Activated naive CD8-positive, alpha-beta T cell treated with anti-CD3 and anti-CD28 coated beads, Interleukin-2, amount 50 U/mL, for 24 hours (primary cell): ENCODE measurements at regions not wholly inside any gene's neighbourhood (a gene's known extent, or its start where the extent isn't known, plus 50 kb on each side); places are given as distances from the start of the nearest gene placed in this dataset.
A peak's percentile ranks its signal among the peaks of the same experiment; 100 is the strongest.
"Not testable (repeated sequence)": the region's sequence is repeated elsewhere in the genome, so short reads cannot be mapped to it uniquely, and the experiment has no call there.

Experiments used
- ATAC-seq: fragments of 150-1000 bp; cut with Tn5 transposase; one replicate; pipeline ENCODE4 v1.10.0; 2021
- DNase-seq: peaks from one replicate; pipeline ENCODE4 v3.0.0; 2021
- H3K27ac Mint-ChIP-seq: one replicate; pipeline ENCODE4 v1.8.0; 2021; ENCODE audit warnings: mild to moderate bottlenecking, mixed read lengths
- H3K27me3 Mint-ChIP-seq: one replicate; pipeline ENCODE4 v1.8.0; 2021; ENCODE audit warnings: mixed read lengths
- H3K36me3 Mint-ChIP-seq: one replicate; pipeline ENCODE4 v1.8.0; 2021; ENCODE audit warnings: low read depth, mixed read lengths
- H3K4me1 Mint-ChIP-seq: one replicate; pipeline ENCODE4 v1.8.0; 2021; ENCODE audit warnings: mixed read lengths
- H3K4me3 Mint-ChIP-seq: one replicate; pipeline ENCODE4 v1.8.0; 2021; ENCODE audit warnings: mild to moderate bottlenecking, moderate library complexity, mixed read lengths
- H3K9me3 Mint-ChIP-seq: one replicate; pipeline ENCODE4 v1.8.0; 2021; ENCODE audit warnings: mixed read lengths

DNA sequence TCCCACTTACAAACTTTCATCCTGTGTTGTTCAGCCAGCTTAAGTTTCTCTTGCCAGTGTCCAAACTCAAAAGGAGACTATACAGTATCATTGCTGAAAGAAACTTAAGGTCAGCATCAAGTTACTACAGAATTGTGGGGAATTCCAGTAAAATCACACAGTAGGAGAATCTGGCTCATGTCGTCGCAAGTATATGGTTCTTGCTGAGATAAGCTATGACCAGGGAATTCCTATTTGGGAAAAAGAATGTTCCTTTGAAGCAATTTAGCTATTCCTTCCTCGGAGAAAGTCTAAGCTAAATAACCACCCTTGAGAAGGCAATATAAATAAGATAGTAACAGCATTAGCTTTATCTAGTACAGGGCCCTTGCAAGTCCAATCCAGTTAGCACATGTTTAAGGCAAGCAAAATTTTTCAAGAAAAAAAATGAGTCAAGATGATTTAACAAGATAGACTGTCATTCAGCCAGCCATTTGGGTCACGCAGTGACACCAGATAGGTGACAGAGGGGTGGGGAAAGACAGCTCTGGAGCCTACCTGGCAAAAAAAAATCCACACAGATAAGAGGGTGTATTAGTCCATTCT lies 78.2 kb upstream of the THBS1 start:
- H3K27me3 Mint-ChIP-seq: peaks cover 2% of the 10 kb centered on the region
- no peaks in the 10 kb centered on the region for H3K36me3 Mint-ChIP-seq
- no peak for ATAC-seq
- H3K4me1 Mint-ChIP-seq: peaks cover 5% of the 10 kb centered on the region
- no peak for DNase-seq
- no peak overlapping the region for H3K4me3 Mint-ChIP-seq
- no peak overlapping the region for H3K27ac Mint-ChIP-seq
- H3K9me3 Mint-ChIP-seq: no peaks in the 10 kb centered on the region

DNA sequence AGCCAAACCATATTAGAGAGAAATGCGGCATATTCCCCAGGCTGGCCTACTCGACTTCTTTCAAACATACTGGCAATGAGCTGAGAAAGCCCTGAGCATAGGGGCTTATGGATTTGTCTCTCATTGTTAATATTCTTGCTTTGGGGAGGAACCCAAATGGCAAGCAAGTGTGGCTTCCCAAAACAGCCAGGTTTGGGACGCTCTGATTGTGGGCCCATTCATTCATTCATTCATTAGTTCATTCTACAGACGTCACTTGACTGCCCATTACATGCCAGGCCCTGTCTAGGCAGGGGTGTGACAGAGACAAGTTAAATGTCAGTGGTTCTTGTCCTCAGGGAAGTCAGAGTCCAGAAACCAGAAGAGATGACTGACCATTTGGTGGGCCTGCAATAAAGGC lies 77.4 kb upstream of the THBS1 start:
- Mint-ChIP-seq H3K27me3 (peaks cover 2% of the 10 kb centered on the region), H3K9me3 (no peaks in the 10 kb centered on the region), H3K4me3 (no peak overlapping the region), H3K27ac (no peak overlapping the region), H3K36me3 (no peaks in the 10 kb centered on the region), H3K4me1 (peaks cover 5% of the 10 kb centered on the region)
- no peak for ATAC-seq
- DNase-seq: no peak

DNA sequence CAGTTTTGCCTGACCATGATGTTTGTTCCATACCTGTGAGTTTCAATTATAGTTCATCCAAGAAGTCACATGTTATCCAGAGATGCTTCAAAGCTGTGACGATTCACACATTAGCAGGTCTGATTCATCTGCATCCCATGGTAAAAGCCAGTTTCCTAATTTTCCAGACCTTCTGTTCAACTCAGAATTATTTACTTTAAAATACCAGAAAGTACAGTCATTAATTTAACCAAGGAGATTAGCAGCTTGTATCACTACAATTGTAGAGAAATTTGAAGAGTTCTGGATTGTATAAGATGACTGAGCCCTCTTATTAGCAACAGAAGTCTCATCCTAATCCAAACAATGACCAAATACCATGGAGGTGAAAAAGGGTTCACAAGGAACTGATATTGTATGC lies 76.1 kb upstream of the THBS1 start:
- Mint-ChIP-seq H3K36me3 (no peaks in the 10 kb centered on the region), H3K4me3 (no peak overlapping the region), H3K9me3 (no peaks in the 10 kb centered on the region), H3K27me3 (peaks cover 2% of the 10 kb centered on the region), H3K27ac (no peak overlapping the region), H3K4me1 (peaks cover 5% of the 10 kb centered on the region)
- no peak for ATAC-seq
- DNase-seq: no peak

DNA sequence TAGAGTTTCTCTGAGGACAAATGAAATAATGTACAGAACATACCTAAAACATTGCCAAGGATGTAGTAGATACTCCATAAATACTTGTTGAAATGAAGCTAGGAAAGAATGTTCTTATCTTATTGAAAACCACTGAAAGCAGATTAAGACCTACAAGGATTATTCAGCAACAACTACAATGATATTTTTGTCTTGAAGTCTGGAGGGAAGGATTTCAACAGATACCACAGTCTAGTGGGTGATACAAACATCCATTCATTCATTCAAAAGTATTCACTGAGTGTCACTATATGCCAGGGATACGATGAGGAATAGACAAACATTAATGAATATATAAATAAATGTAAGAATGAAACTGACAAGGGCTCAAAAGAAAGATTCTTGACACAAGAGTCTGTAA lies 74.7 kb upstream of the THBS1 start:
- DNase-seq (no peak), ATAC-seq (no peak)
- H3K4me3 Mint-ChIP-seq: no peak overlapping the region

DNA sequence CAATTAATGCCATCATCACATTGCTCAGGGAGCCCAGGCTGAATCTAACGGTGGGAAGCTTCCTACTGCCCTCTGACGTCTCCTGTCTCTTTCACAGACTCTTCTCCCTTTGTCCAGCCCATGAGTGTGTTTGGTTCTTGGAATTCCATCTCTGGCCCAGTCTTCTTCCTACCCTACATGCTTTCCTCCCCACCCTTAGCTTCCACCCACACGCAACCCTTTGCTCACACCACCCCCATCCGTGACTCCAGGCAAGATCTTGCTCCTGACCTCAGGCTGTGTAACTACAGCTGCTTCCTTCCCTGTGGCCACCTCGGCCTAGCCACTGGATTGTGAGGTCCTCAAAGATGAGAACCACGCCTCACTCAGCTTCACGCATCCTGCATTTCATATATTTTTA lies 72.3 kb upstream of the THBS1 start:
- Mint-ChIP-seq H3K9me3 (no peaks in the 10 kb centered on the region), H3K4me1 (no peaks in the 10 kb centered on the region), H3K27ac (no peak overlapping the region), H3K27me3 (peaks cover 13% of the 10 kb centered on the region), H3K36me3 (no peaks in the 10 kb centered on the region), H3K4me3 (no peak overlapping the region)
- ATAC-seq: no peak
- DNase-seq: no peak

More for the DNA sequence above, 74.7 kb upstream of the THBS1 start:
- no peaks in the 10 kb centered on the region for H3K9me3 Mint-ChIP-seq
- H3K36me3 Mint-ChIP-seq: no peaks in the 10 kb centered on the region
- H3K27me3 Mint-ChIP-seq: peaks cover 9% of the 10 kb centered on the region
- no peak overlapping the region for H3K27ac Mint-ChIP-seq
- peaks cover 3% of the 10 kb centered on the region for H3K4me1 Mint-ChIP-seq

DNA sequence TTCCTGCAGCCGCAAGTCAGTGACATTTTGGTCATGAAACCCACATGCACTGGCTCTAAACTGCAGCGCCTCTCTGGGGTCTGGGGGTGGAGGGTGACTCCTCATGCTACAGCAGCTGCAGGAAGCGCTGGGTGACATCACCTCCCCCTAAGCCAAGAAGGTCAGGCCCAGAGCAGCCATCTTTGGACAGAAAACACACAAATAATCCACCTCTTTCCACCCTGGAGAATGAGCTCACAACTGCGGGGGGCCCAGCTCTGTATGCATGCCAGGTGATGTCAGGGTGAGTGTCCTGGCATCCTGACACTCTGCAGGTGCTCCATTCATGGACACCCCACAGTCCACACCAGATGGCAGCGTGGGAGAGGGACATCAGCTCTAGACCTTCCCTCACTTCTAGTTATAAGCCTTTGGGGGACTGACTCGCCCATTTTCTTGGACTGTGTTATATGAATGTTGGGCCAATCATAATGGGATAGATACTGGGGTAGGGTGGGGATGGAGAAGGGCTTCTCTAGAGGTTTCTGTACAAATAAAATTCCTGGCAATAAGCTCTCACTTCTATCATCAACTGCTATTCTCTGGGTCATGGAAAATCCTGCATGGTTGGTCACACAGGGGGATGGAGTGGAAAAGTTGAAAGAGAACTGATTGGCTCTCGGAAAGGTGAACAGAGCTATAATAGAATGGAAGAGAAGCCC lies 70.7 kb upstream of the THBS1 start:
- peaks cover 9% of the 10 kb centered on the region for H3K9me3 Mint-ChIP-seq
- H3K36me3 Mint-ChIP-seq: no peaks in the 10 kb centered on the region
- no peak overlapping the region for H3K4me3 Mint-ChIP-seq
- no peak overlapping the region for H3K27ac Mint-ChIP-seq
- DNase-seq (no peak), ATAC-seq (peak; percentile 24)
- H3K4me1 Mint-ChIP-seq: no peaks in the 10 kb centered on the region
- H3K27me3 Mint-ChIP-seq: peaks cover 18% of the 10 kb centered on the region

DNA sequence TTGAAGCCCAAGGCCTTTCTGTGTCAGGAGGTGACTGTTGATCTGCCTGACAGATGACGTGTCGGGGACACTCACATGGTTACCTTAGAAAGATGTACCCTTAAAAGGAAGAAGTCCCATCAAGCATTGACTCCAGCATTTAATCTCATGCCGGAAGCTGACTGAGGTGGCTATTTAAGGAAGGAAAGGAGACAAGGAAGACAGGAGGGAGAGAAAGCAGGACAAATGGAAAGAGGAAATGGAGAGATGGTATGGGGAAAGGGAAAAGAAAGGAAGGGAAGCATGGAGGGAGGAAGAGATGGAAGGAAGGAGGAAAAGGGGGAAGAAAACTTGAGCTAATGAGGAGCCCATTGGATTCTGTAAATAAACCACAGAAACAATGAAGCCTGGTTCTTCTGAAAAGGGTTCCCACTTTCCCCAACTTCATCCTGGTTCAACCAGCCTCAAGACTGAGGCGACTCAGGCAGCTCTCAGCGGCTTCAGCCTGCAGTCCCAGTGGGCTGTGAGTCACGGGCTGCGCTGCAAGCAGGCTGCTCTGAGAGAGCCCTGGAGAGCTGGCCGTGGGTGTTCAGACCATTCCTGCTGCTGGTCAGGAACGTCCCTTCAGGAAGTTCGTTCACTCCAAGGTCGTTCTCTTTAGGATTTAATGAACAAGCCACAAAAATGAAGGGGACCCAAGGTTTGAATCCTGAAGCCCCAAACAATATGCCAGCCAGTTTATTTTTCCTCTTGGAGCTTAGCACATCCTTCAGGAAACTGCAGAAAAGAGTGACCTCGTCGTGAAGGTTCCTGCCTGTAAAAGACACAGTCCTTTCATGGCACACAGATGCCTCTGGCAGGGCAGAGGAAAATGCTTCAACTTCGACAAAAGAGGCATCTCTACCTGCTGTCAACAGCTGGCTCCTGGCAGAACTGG lies 69.6 kb upstream of the THBS1 start:
- Mint-ChIP-seq H3K36me3 (no peaks in the 10 kb centered on the region), H3K9me3 (peaks cover 17% of the 10 kb centered on the region), H3K4me1 (no peaks in the 10 kb centered on the region), H3K27ac (no peak overlapping the region), H3K27me3 (peaks cover 27% of the 10 kb centered on the region), H3K4me3 (no peak overlapping the region)
- DNase-seq: no peak
- no peak for ATAC-seq

DNA sequence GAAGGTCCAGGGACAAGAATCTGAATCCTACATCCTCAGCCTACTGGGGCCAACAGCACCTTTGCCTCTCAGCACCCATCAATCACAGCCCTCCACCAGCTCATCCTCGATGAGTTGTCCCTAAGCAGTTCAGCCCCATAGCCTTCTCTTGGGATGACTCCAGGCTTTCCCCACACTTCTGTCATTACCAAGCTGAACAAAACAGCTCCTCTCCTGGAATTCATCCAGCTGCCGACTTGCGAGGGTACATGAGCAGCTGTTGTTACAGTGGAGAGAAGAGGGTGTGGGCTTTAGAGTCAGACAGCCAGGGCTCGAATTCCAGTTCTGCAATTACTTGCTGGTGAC lies 69.0 kb upstream of the THBS1 start:
- Mint-ChIP-seq H3K27me3 (peaks cover 28% of the 10 kb centered on the region), H3K9me3 (peaks cover 23% of the 10 kb centered on the region), H3K4me3 (no peak overlapping the region), H3K4me1 (no peaks in the 10 kb centered on the region), H3K36me3 (no peaks in the 10 kb centered on the region), H3K27ac (no peak overlapping the region)
- ATAC-seq (no peak), DNase-seq (no peak)

DNA sequence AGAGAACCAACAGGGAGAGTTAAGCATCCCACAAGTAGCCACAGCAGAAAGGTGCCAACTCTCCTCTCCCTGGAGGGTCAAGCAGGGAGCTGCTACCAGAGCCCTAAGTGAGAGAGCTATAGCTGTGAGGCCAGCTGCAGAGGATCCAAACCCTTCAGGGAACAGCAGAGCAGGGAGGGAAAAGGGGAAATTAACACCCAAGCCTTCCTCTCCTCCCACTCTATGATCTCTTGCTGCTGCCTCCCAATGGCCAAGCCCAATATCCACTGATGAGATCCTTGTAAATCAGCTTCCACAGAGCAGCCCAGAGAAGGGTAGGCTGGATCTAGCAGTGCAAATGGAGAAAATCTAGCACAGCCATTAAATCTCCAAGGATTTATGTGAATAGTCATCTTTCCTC lies 68.2 kb upstream of the THBS1 start:
- DNase-seq (no peak), ATAC-seq (no peak)
- Mint-ChIP-seq H3K27ac (no peak overlapping the region), H3K4me3 (no peak overlapping the region), H3K4me1 (no peaks in the 10 kb centered on the region), H3K36me3 (no peaks in the 10 kb centered on the region), H3K9me3 (peaks cover 24% of the 10 kb centered on the region), H3K27me3 (peaks cover 33% of the 10 kb centered on the region)

DNA sequence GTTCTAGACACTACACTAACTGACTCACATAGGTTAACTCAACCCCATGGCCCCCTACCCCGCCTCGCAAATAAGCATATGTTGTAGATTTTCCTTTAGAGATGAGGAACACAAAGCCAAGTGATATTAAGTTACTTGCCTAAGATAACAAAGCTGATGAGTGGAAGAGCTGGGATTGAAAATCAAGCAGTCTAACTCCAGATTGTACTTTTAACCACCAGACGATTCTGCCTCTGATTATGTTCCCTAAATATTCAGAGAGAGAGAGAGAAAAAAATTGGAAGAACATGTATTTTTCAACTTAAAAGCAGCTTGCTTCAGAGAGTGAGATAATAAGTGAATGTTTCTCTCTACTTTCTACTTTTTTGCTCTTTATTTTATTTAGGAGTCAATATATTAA lies 66.9 kb upstream of the THBS1 start:
- H3K4me1 Mint-ChIP-seq: no peaks in the 10 kb centered on the region
- no peak overlapping the region for H3K27ac Mint-ChIP-seq
- no peaks in the 10 kb centered on the region for H3K36me3 Mint-ChIP-seq
- DNase-seq (no peak), ATAC-seq (no peak)
- H3K27me3 Mint-ChIP-seq: peaks cover 35% of the 10 kb centered on the region
- H3K4me3 Mint-ChIP-seq: no peak overlapping the region
- peaks cover 24% of the 10 kb centered on the region for H3K9me3 Mint-ChIP-seq

DNA sequence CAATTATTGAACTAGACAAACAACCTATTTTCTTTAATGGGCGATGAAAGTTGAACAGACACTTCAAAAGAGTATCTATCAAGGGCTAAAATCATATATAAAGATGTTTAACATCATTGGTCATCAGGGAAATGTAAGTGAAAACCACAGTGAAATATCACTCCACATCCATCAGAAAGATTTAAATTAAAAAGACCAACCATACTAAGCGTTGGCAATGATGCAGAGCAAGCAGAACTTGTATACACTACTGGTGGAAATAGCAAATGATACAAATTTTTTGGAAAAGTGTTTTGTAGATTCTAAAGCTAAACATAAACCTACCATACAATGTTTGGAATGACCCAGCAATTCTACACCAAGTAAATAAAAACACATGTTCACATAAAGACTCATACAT lies 65.9 kb upstream of the THBS1 start:
- ATAC-seq (no peak), DNase-seq (no peak)
- H3K4me1 Mint-ChIP-seq: no peaks in the 10 kb centered on the region
- peaks cover 24% of the 10 kb centered on the region for H3K9me3 Mint-ChIP-seq
- H3K36me3 Mint-ChIP-seq: no peaks in the 10 kb centered on the region
- no peak overlapping the region for H3K27ac Mint-ChIP-seq
- peaks cover 35% of the 10 kb centered on the region for H3K27me3 Mint-ChIP-seq
- no peak overlapping the region for H3K4me3 Mint-ChIP-seq

DNA sequence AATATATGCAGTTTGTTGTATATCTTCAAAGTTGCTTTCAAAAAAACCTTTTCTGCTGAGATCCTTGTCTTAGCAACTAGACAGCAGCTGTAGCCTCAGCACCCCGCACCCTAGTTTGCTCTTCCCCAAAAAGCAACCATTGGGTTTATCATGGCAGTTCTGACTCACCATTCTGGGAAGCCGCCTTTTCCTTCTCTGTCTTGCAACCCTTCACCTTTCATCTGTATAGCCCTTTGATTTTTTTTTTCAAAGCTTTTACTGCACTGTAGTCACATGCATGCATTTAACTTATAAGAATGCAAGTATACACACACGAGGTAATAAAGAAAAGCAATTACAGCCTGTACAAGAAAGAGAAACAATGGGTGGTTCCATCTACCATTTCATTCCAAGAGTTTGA lies 65.1 kb upstream of the THBS1 start:
- no peak for DNase-seq
- H3K27me3 Mint-ChIP-seq: peaks cover 32% of the 10 kb centered on the region
- H3K4me3 Mint-ChIP-seq: no peak overlapping the region
- no peaks in the 10 kb centered on the region for H3K36me3 Mint-ChIP-seq
- H3K27ac Mint-ChIP-seq: no peak overlapping the region
- ATAC-seq: no peak
- no peaks in the 10 kb centered on the region for H3K4me1 Mint-ChIP-seq
- H3K9me3 Mint-ChIP-seq: peaks cover 24% of the 10 kb centered on the region

DNA sequence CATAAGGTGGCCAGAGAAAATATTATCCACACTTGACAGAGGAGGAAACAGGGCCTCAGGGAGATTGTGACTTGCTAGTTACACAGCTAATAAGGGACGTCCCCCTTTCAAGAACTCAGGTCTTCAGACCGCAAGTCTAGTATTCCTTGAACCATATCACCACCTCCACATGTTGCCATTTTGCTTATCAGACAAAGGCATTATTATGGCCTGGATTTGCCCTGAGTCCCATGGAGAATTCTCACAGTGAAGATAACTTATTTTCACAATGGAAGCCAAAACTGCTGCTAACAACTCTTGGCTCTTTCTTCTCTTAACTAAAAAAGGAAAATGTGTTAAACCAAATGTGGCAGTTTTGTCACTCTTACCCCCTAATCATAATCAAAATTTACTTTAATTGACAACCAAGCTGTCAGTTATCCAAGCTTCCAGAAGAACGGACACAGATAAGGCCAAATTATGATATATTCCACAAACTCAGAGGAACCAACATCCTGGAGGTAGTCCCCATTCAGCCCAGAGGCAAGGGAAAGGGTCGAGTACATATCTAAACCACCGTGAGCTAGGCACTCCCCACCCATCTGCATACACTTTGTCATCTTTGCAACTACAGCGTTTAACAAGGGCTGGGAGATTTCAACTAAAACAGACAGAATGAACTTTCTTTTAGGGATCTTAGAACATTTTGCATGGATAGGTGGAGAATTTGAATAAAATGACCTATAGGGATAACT lies 63.6 kb upstream of the THBS1 start:
- H3K36me3 Mint-ChIP-seq: no peaks in the 10 kb centered on the region
- no peaks in the 10 kb centered on the region for H3K4me1 Mint-ChIP-seq
- H3K27ac Mint-ChIP-seq: no peak overlapping the region
- H3K9me3 Mint-ChIP-seq: peaks cover 24% of the 10 kb centered on the region
- H3K27me3 Mint-ChIP-seq: peaks cover 26% of the 10 kb centered on the region
- ATAC-seq (no peak), DNase-seq (no peak)
- H3K4me3 Mint-ChIP-seq: no peak overlapping the region

DNA sequence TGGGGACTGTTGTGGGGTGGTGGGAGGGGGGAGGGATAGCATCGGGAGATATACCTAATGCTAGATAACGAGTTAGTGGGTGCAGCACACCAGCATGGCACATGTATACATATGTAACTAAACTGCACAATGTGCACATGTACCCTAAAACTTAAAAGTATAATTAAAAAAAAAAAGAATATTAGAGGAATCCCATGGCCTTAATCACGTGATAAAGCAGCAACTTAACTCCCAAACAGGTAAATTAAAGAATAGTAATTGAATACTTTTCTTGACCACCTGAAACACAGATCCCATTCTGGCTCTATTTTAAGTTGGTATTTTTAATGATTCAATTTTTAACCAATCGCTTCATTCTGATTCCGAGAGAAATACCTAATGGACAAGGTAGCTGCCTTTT lies 56.9 kb upstream of the THBS1 start:
- not testable (repeated sequence) for DNase-seq, H3K4me3 Mint-ChIP-seq, H3K27me3 Mint-ChIP-seq, H3K4me1 Mint-ChIP-seq, ATAC-seq, H3K9me3 Mint-ChIP-seq, H3K36me3 Mint-ChIP-seq, H3K27ac Mint-ChIP-seq
